ENCODE measurements at regions not wholly inside any gene's neighbourhood (a gene's known extent, or its start where the extent isn't known, plus 50 kb on each side); places are given as distances from the start of the nearest gene placed in this dataset.
"Not testable (repeated sequence)": the region's sequence is repeated elsewhere in the genome, so short reads cannot be mapped to it uniquely, and the experiment has no call there.

DNA sequence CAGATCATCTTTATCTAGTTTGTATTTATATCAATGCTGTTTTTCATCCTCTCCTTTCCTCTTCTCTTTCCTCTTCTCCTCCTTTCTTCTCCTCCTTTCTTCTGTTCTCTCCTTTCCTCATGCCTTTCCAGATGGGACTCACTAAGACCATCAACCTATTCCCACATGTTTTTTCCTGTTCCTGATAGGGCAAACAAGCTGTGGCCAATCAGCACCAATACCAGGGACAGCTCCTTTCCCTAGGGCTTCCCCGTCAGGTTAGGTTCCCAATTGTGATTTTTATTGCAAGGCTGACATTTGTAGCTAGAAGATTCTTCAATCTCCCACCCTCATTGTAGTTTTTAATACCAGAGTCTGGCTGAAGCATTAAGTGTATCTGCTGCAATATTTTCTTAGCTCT, 76.3 kb upstream of the COL8A1 start:
- Histone ChIP-seq H3K36me3 (ENCODE audit: control insufficient read depth, insufficient read depth, low read length) (no peaks in the 10 kb centered on the region), H3K9me3 (ENCODE audit: control insufficient read depth, insufficient read depth, low read length) (no peaks in the 10 kb centered on the region), H3K4me1 (ENCODE audit: control insufficient read depth, insufficient read depth, low read length) (no peaks in the 10 kb centered on the region), H3K27ac (ENCODE audit: low read length) (no peak overlapping the region), H3K4me3 (ENCODE audit: low read length) (no peak overlapping the region), H3K27me3 (ENCODE audit: control insufficient read depth, insufficient read depth, low read length) (no peaks in the 10 kb centered on the region)
- DNase-seq (ENCODE audit: low read depth, low spot score): no peak
- WGBS (ENCODE audit: insufficient coverage, insufficient read length): no CpG with 5 or more reads among the region's 1 CpG

DNA sequence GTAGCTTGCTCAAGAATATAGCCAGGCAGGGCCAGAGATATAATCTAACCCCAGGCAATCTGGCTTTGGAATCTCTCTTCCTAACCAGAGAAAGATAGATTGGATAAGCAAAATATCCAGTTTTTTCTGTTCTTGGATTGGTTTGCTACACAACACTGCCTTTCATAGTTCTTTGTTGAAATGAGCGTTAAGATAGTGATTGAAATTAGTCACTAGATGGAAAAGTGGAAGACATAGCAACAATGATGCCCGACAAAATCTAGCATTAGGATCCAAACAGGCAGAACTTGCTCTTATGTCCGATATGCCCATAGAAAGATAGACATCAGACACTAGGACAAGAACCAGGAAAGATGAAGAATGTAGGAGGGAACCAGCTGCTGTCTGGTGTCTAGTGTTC, 77.3 kb upstream of the COL8A1 start:
- WGBS (ENCODE audit: insufficient coverage, insufficient read length): no CpG with 5 or more reads among the region's 3 CpGs
- Histone ChIP-seq H3K9me3 (ENCODE audit: control insufficient read depth, insufficient read depth, low read length) (no peaks in the 10 kb centered on the region), H3K4me1 (ENCODE audit: control insufficient read depth, insufficient read depth, low read length) (no peaks in the 10 kb centered on the region), H3K27ac (ENCODE audit: low read length) (no peak overlapping the region), H3K4me3 (ENCODE audit: low read length) (no peak overlapping the region), H3K36me3 (ENCODE audit: control insufficient read depth, insufficient read depth, low read length) (no peaks in the 10 kb centered on the region), H3K27me3 (ENCODE audit: control insufficient read depth, insufficient read depth, low read length) (no peaks in the 10 kb centered on the region)
- DNase-seq (ENCODE audit: low read depth, low spot score): no peak

DNA sequence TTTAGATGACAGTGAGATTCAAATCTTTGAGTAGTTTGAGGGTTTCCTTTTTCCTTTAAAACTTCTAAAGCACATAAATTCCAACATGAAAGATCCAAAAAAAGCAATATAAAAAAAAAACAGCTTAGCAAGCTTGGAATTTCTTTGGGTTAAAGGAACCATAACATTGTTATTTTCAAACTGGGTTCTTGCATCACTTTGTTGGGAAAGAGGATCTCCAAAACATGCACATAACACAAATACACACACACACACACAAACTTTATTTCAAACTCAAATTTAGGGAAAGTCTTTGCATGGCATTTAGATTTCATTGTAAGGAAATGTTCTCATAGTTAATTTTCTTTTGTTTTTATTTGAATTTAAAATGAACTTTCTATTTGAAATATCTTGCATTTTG, 79.2 kb upstream of the COL8A1 start:
- Histone ChIP-seq H3K27me3 (ENCODE audit: control insufficient read depth, insufficient read depth, low read length) (no peaks in the 10 kb centered on the region), H3K4me1 (ENCODE audit: control insufficient read depth, insufficient read depth, low read length) (no peaks in the 10 kb centered on the region), H3K36me3 (ENCODE audit: control insufficient read depth, insufficient read depth, low read length) (no peaks in the 10 kb centered on the region), H3K9me3 (ENCODE audit: control insufficient read depth, insufficient read depth, low read length) (no peaks in the 10 kb centered on the region), H3K27ac (ENCODE audit: low read length) (no peak overlapping the region), H3K4me3 (ENCODE audit: low read length) (no peak overlapping the region)
- no peak for DNase-seq (ENCODE audit: low read depth, low spot score)

DNA sequence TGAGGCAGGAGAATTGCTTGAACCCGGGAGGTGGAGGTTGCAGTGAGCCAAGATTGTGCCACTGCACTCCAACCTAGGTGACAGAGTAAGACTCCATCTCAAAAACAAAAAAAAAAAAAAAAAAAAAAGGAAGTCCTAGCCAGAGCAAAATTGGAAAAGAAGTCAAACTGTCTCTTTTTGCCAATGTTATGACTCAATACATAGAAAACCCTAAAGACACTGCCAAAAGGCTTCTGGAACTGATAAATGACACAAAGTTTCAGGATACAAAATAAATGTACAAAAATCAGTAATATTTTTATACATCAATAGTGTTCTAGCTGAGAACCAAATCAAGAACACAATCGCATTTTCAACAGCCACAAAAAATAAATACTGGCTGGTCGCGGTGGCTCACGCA, 82.5 kb upstream of the COL8A1 start:
- H3K36me3 ChIP-seq (ENCODE audit: control insufficient read depth, insufficient read depth, low read length); H3K27me3 ChIP-seq (ENCODE audit: control insufficient read depth, insufficient read depth, low read length); DNase-seq (ENCODE audit: low read depth, low spot score); H3K9me3 ChIP-seq (ENCODE audit: control insufficient read depth, insufficient read depth, low read length); H3K4me1 ChIP-seq (ENCODE audit: control insufficient read depth, insufficient read depth, low read length); H3K27ac ChIP-seq (ENCODE audit: low read length); H3K4me3 ChIP-seq (ENCODE audit: low read length): not testable (repeated sequence)
- WGBS (ENCODE audit: insufficient coverage, insufficient read length): no CpG with 5 or more reads among the region's 5 CpGs

DNA sequence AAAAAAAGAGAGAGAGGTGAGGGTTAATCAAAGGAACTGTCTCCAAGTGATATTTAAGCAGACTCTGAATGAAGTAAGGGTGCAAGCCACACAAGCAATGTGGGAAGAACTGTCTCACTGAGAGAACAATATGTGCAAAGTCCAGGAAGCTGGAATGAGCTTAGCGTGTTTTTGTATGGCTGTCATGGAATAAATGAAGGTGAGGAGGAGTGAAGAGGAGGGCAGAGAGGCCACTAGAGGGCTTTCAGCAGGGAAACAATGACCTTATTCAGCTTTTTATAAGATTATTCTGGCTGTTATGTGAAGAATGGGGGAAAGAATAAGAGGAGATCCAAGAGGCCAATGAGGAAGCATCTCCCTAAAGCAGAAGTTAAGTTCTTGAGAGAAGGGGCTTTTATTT, 86.9 kb upstream of the COL8A1 start:
- Histone ChIP-seq H3K27ac (ENCODE audit: low read length) (no peak overlapping the region), H3K36me3 (ENCODE audit: control insufficient read depth, insufficient read depth, low read length) (no peaks in the 10 kb centered on the region), H3K4me3 (ENCODE audit: low read length) (no peak overlapping the region), H3K27me3 (ENCODE audit: control insufficient read depth, insufficient read depth, low read length) (no peaks in the 10 kb centered on the region), H3K9me3 (ENCODE audit: control insufficient read depth, insufficient read depth, low read length) (no peaks in the 10 kb centered on the region), H3K4me1 (ENCODE audit: control insufficient read depth, insufficient read depth, low read length) (no peaks in the 10 kb centered on the region)
- WGBS (ENCODE audit: insufficient coverage, insufficient read length): no CpG with 5 or more reads among the region's 1 CpG
- DNase-seq (ENCODE audit: low read depth, low spot score): no peak

DNA sequence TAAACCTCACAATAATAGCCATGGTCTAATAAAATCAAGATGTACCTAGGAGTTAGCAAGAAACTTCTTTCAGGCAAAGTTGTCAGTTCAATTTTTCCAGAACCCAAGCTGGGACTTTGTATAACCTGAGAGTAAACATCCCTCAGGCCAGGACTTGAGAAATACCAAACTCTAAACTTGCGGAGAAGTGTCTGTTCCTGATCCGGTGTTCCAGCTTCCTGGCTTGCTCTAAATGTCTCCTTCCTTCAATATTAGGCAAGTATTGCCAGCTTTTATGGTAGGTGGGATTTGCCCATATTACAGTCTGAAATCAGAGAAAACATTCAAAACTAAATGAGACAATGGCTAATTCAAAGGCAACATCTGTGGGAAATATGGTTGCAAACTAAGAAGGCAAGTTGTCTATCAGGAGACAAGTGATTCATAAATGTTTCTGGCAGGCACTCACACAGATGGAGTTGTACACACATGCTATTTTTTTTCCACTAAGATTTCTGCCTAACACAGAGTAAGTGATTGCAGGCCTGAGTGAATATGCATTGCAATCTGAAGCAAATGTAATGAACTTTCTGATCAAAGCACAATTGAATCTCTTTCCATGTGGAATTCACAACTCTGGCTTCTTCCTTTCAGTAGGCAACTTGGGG, 88.3 kb upstream of the COL8A1 start:
- no peak for DNase-seq (ENCODE audit: low read depth, low spot score)
- no peak overlapping the region for H3K27ac ChIP-seq (ENCODE audit: low read length)
- H3K4me1 ChIP-seq (ENCODE audit: control insufficient read depth, insufficient read depth, low read length): no peaks in the 10 kb centered on the region
- no peak overlapping the region for H3K4me3 ChIP-seq (ENCODE audit: low read length)
- no peaks in the 10 kb centered on the region for H3K9me3 ChIP-seq (ENCODE audit: control insufficient read depth, insufficient read depth, low read length)
- no CpG with 5 or more reads among the region's 2 CpGs for WGBS (ENCODE audit: insufficient coverage, insufficient read length)
- no peaks in the 10 kb centered on the region for H3K27me3 ChIP-seq (ENCODE audit: control insufficient read depth, insufficient read depth, low read length)
- no peaks in the 10 kb centered on the region for H3K36me3 ChIP-seq (ENCODE audit: control insufficient read depth, insufficient read depth, low read length)

DNA sequence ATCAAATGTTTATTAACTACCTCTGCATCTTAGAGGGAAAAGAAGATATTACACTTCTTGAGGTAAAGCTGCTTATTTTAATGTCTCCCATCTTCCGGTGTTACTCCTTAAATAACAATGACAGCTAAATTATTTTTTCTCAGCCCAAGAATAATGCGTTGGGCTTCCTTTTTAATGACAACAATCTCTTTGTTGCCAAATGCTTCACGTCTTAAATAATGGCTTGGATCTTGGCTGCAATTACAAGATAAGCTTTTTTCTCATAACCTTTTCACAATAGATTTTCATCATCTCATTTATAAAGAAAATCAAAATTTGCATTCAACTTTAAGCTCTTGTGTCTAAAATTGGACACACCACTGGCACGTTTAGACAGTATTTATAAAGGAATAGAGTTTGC, 89.2 kb upstream of the COL8A1 start:
- H3K36me3 ChIP-seq (ENCODE audit: control insufficient read depth, insufficient read depth, low read length): no peaks in the 10 kb centered on the region
- H3K4me3 ChIP-seq (ENCODE audit: low read length): no peak overlapping the region
- H3K9me3 ChIP-seq (ENCODE audit: control insufficient read depth, insufficient read depth, low read length): no peaks in the 10 kb centered on the region
- H3K27me3 ChIP-seq (ENCODE audit: control insufficient read depth, insufficient read depth, low read length): no peaks in the 10 kb centered on the region
- H3K4me1 ChIP-seq (ENCODE audit: control insufficient read depth, insufficient read depth, low read length): no peaks in the 10 kb centered on the region
- no peak for DNase-seq (ENCODE audit: low read depth, low spot score)
- H3K27ac ChIP-seq (ENCODE audit: low read length): no peak overlapping the region
- no CpG with 5 or more reads among the region's 4 CpGs for WGBS (ENCODE audit: insufficient coverage, insufficient read length)

DNA sequence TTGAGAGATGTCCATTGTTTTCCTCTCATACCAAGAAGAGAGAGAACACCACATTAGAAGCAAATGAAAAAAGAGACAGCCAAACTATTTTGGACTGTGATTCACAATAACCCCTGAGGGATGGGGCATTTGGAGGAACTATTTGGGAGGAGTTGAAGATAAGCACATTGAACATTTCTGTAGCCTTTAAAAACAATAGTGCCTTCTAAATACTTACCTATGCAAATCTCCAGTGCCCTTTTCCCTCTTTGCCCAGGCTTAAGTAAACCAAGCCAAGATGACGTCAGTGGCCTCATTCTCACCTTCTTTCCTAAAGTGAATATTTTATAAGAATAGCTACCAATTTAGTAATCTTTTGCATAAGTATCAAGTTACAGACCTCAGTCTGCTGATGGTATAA, 89.7 kb upstream of the COL8A1 start:
- DNase-seq (ENCODE audit: low read depth, low spot score): no peak
- Histone ChIP-seq H3K27me3 (ENCODE audit: control insufficient read depth, insufficient read depth, low read length) (no peaks in the 10 kb centered on the region), H3K4me1 (ENCODE audit: control insufficient read depth, insufficient read depth, low read length) (no peaks in the 10 kb centered on the region), H3K9me3 (ENCODE audit: control insufficient read depth, insufficient read depth, low read length) (no peaks in the 10 kb centered on the region), H3K4me3 (ENCODE audit: low read length) (no peak overlapping the region), H3K36me3 (ENCODE audit: control insufficient read depth, insufficient read depth, low read length) (no peaks in the 10 kb centered on the region), H3K27ac (ENCODE audit: low read length) (no peak overlapping the region)
- no CpG with 5 or more reads among the region's 1 CpG for WGBS (ENCODE audit: insufficient coverage, insufficient read length)

DNA sequence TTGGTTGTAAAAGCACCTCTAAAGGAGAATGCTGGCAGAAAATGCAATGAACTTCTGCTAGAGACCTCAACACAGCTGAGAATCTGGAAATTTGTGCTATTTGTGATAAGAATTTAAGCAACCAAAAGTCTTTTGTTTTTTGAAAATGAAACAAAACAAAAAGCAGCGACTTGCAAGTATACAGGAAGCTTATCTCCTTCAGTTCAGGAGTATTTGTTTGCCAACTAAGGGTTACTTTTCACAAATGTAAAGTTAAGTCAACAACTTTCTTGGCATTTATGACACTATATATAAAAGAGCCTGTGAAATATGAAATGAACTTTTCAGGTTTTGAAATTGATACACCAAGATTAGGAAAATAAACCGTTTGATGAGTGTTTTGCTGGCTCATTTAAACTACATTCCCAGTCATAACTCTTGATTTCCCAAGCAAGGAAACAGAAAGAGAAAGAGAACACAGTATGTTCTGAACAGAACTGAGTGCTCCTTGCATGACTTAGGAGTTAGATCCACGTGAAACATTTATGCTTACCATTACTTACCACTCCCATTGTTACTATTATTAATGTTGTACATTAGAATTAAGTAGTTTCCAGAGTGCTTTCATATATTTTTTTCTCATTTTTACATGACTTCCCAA, 92.3 kb upstream of the COL8A1 start:
- no peak for DNase-seq (ENCODE audit: low read depth, low spot score)
- no CpG with 5 or more reads among the region's 3 CpGs for WGBS (ENCODE audit: insufficient coverage, insufficient read length)
- no peak overlapping the region for H3K4me3 ChIP-seq (ENCODE audit: low read length)

DNA sequence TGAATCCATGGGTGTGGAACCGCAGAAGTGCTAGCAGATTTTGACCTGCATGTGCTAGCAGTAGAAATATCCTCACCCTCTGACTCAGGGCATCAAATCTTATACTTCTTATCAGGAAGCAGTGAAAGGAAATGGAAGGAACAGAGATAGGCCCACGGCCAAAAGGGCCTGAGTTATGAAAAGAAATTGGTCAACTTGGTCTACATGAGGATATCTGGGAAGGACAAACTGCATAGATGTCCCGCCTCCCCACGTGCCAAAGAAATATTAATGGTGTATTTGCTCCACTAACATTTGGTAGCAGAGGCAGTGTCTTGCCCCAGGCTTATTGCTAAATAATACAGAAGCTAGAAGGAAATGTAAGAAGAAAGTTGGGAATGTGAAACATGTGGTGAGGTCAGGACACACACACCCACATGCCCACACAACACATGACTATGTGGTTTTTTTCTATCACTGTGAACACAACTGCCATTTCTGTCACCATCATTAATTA, 93.6 kb upstream of the COL8A1 start:
- no peaks in the 10 kb centered on the region for H3K36me3 ChIP-seq (ENCODE audit: control insufficient read depth, insufficient read depth, low read length)
- H3K9me3 ChIP-seq (ENCODE audit: control insufficient read depth, insufficient read depth, low read length): no peaks in the 10 kb centered on the region
- no peak overlapping the region for H3K27ac ChIP-seq (ENCODE audit: low read length)
- no CpG with 5 or more reads among the region's 4 CpGs for WGBS (ENCODE audit: insufficient coverage, insufficient read length)
- H3K4me3 ChIP-seq (ENCODE audit: low read length): no peak overlapping the region
- no peaks in the 10 kb centered on the region for H3K4me1 ChIP-seq (ENCODE audit: control insufficient read depth, insufficient read depth, low read length)
- DNase-seq (ENCODE audit: low read depth, low spot score): no peak
- H3K27me3 ChIP-seq (ENCODE audit: control insufficient read depth, insufficient read depth, low read length): no peaks in the 10 kb centered on the region

More for the DNA sequence above, 92.3 kb upstream of the COL8A1 start:
- Histone ChIP-seq H3K4me1 (ENCODE audit: control insufficient read depth, insufficient read depth, low read length) (no peaks in the 10 kb centered on the region), H3K9me3 (ENCODE audit: control insufficient read depth, insufficient read depth, low read length) (no peaks in the 10 kb centered on the region), H3K27me3 (ENCODE audit: control insufficient read depth, insufficient read depth, low read length) (no peaks in the 10 kb centered on the region), H3K36me3 (ENCODE audit: control insufficient read depth, insufficient read depth, low read length) (no peaks in the 10 kb centered on the region), H3K27ac (ENCODE audit: low read length) (no peak overlapping the region)

DNA sequence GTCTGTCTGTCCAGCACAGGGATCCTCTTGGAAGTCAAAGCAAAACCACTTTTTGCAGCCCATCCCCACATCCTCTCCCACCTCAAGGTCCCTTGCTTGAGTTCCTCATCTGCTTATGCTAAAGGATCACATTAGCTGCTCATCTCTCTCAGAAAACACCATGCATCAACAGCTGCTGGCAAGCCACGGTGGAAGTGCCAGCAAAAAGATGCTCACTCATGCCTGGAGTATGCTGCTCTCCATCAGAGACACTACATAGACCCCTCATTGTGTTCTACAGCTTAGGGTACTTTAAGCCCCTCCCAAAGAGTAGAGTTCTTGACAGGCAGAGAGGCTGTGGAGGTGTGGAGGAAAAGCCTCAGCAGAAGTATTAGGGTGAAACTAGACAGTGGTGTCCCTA, 94.6 kb upstream of the COL8A1 start:
- H3K4me3 ChIP-seq (ENCODE audit: low read length): no peak overlapping the region
- no peak overlapping the region for H3K27ac ChIP-seq (ENCODE audit: low read length)
- no peaks in the 10 kb centered on the region for H3K4me1 ChIP-seq (ENCODE audit: control insufficient read depth, insufficient read depth, low read length)
- H3K36me3 ChIP-seq (ENCODE audit: control insufficient read depth, insufficient read depth, low read length): no peaks in the 10 kb centered on the region
- no CpG with 5 or more reads among the region's 1 CpG for WGBS (ENCODE audit: insufficient coverage, insufficient read length)
- no peak for DNase-seq (ENCODE audit: low read depth, low spot score)
- no peaks in the 10 kb centered on the region for H3K9me3 ChIP-seq (ENCODE audit: control insufficient read depth, insufficient read depth, low read length)
- no peaks in the 10 kb centered on the region for H3K27me3 ChIP-seq (ENCODE audit: control insufficient read depth, insufficient read depth, low read length)
